ENCODE measurements at regions not wholly inside any gene's neighbourhood (a gene's known extent, or its start where the extent isn't known, plus 50 kb on each side); places are given as distances from the start of the nearest gene placed in this dataset.

DNA sequence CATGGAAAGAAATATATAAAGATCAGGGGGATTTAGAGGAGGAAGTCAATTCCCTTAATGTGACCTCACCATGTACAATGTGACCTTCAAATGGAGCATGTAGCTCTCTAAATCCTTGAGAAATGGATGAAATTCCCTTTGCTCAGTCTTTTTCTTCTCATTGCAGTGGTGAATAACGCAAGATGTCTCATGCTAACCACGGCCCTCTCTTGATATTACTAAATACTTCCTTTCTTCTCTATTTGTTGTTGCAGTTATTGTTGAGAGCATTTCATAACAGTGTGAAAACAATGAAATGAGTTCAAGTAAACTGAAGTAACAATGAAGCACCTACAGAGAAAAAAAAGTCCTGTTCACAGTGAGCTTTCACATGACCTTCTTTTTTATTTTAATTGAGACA lies 55.6 kb downstream of the ZNF281 start:
- no peak for DNase-seq (ENCODE audit: low read depth)

- DNase-seq (ENCODE audit: low read depth) = no peak
Observed at GRCh38 chr1:200353232-200353631, 56.6 kb downstream of the ZNF281 start.

GRCh38 chr1:200351826-200352549 lies 57.8 kb downstream of the ZNF281 start:
- no peak for DNase-seq (ENCODE audit: low read depth)

DNA sequence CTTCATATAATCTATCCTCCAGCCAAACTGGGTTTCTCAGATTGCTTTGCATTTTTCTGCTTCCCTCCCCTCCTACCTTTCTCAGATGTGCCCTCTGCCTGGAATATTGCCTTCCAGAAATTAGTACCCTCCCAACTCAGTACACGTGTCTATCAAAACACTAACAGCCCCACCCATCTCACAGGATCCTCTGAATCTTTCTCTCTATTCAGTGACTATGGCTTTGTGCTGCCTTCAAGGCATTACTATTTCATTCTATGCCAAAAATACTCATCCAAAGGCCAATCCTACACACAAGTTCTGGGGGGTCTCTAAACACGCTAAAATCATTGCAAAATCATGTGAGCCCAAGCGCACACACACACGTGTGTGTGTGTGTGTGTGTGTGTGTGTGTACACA lies 58.4 kb downstream of the ZNF281 start:
- no peak for DNase-seq (ENCODE audit: low read depth)

GRCh38 chr1:200346700-200347099 lies 63.1 kb downstream of the ZNF281 start:
- no peak for DNase-seq (ENCODE audit: low read depth)

- DNase-seq (ENCODE audit: low read depth) = no peak
Observed at GRCh38 chr1:200345520-200345919, 64.3 kb downstream of the ZNF281 start.

- no peak for DNase-seq (ENCODE audit: low read depth)
Observed at GRCh38 chr1:200343874-200344273, 66.0 kb downstream of the ZNF281 start.

- no peak for DNase-seq (ENCODE audit: low read depth)
Observed at GRCh38 chr1:200342511-200343311, 67.1 kb downstream of the ZNF281 start.

DNA sequence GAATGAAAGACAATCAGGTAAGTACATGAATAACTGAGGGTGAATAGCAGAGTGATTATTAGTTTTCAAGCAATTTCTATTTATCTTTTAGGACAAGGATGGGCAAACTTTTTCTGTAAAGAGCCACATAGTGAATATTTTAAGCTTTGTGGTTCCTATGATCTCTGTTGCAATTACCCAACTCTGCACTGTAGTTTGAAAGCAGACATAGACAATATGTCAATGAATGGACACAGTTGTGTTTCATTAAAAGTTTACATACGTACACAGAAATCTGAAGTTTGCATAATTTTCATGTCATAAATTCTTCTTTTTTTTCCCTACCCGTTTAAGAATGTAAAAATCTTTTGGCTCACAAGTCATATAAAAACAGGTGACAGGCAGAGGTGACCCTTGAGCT lies 71.4 kb downstream of the ZNF281 start:
- no peak for DNase-seq (ENCODE audit: low read depth)

DNA sequence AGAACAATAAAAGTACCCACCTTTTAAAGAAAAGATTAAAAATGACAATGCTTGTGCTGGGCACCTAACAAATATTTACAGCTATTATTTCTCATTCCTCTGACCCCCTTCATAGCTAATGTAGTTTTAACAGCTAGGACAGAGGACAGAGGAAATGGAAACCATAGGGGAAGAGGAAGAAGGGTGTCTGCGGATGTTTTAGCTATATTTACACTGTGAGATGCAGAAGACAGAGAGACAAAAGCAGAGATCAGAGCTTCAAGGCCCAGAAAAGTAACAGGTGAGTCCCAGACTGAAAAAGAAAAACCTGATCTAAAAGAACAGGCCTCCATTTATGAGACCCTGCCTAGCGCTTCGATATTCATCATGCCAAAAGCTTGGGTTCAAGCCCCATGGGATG lies 72.0 kb downstream of the ZNF281 start:
- no peak for DNase-seq (ENCODE audit: low read depth)

DNA sequence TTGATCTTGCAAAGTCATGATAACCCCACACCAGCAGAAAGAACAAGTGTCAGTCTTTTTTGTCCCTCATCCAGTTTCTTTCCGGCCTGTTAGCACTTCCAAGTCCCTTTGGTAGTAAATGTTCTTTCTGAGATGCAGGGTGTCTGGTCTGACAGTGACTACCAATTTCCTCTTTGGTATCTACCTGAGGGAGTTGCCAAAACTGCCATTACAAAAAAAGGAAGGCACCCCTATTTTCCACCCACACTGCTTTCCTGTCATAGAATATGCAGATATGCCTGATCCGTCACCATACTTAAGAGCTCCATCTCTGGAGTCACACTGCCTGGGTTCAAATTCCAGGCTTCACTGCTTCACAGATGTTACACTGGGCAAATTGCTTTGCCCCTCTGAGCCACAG lies 72.4 kb downstream of the ZNF281 start:
- no peak for DNase-seq (ENCODE audit: low read depth)

DNA sequence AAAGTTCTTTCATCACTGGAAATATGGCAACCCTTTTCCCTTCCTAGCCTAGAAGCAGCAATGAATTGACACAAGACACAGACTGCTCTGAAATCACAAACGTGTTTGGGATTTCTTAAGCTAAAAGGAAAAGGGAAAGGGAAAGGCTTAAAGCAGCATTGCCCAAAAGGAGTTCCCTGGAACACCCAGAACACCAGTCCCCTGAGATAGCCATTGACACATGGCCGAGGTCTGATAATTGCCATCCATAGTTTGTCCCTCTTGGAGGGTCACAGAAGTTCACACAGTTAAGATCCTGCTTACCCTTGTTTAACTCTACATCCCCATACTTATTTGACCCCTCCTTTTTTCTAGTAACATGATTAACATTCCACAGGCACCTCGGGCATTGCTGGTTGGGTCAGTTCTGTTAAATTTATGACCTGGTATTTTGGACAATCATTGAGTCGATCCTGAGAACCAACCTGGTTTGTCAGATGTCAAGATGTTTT lies 72.9 kb downstream of the ZNF281 start:
- DNase-seq (ENCODE audit: low read depth) = no peak

- no peak for DNase-seq (ENCODE audit: low read depth)
Observed at GRCh38 chr1:200336101-200336845, 73.6 kb downstream of the ZNF281 start.

GRCh38 chr1:200334661-200335256 lies 75.1 kb downstream of the ZNF281 start:
- no peak for DNase-seq (ENCODE audit: low read depth)

GRCh38 chr1:200333329-200333728 lies 76.5 kb downstream of the ZNF281 start:
- DNase-seq (ENCODE audit: low read depth) = no peak

DNA sequence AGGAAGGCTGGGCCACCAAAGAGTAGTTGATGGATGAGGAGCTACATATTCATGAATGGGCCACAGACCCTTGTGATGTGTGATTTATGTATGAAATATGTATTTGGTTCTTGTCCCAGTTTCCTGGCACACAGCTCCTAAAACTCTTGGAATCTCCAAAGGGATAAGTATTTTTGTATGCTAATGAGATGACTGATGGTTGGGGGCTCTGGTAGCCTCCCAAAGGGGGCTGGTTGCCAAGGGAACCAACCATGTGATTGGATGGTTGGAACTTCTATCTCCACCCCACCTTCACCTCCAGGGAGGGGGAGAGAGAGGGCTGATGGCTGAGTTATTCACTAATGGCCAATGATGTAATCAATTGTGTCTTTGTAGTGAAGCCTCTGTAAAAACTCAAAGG lies 77.1 kb downstream of the ZNF281 start:
- no peak for DNase-seq (ENCODE audit: low read depth)

- DNase-seq (ENCODE audit: low read depth) = no peak
Observed at GRCh38 chr1:200330741-200331428, 79.0 kb downstream of the ZNF281 start.

- no peak for DNase-seq (ENCODE audit: low read depth)
Observed at GRCh38 chr1:200329208-200329882, 80.5 kb downstream of the ZNF281 start.

- DNase-seq (ENCODE audit: low read depth) = no peak
Observed at GRCh38 chr1:200328379-200328778, 81.5 kb downstream of the ZNF281 start.

DNA sequence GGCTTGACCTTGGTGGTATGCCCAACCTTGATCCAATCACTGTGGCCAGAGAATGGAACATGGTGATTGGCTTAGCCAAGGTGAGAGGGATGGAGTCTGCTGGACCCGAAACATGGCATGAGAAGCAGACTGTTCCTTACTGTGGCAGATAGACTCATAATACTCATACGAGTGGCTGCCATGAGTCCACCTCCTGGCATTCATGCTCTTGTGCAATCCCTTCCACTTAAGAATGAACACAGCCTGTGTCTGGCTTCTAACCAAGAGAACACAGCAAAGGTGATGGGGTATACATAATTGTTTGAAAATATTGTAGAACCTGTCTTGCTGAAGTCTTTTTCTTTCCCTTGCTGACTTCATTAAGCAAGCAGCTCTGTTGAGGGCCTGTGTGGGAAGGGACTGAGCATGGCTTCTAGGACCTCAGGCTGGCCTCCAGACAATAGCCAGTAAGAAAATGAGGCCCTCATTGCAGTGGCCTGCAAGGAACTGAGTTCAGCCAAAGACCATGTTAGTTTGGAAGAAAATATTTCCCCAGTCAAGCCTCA lies 85.9 kb downstream of the ZNF281 start:
- no peak for DNase-seq (ENCODE audit: low read depth)

GRCh38 chr1:200319148-200319547 lies 90.7 kb downstream of the ZNF281 start:
- DNase-seq (ENCODE audit: low read depth) = no peak
